ENCODE measurements at regions not wholly inside any gene's neighbourhood (a gene's known extent, or its start where the extent isn't known, plus 50 kb on each side); places are given as distances from the start of the nearest gene placed in this dataset.
A peak's percentile ranks its signal among the peaks of the same experiment; 100 is the strongest.

GRCh38 chr3:89845053-89845452, 737.6 kb downstream of the EPHA3 start:
- no peak for DNase-seq (ENCODE audit: insufficient read length, low spot score)
- TF ChIP-seq CTCF (IDR thresholded peaks at IDR 0.05; ENCODE audit: insufficient read depth, missing control alignments), result no peak
- no peak for FAIRE-seq

GRCh38 chr3:89847955-89848354, 740.5 kb downstream of the EPHA3 start:
- FAIRE-seq, result no peak
- no peak for DNase-seq (ENCODE audit: insufficient read length, low spot score)
- TF ChIP-seq CTCF (IDR thresholded peaks at IDR 0.05; ENCODE audit: insufficient read depth, missing control alignments), result no peak

- TF ChIP-seq CTCF (IDR thresholded peaks at IDR 0.05; ENCODE audit: insufficient read depth, missing control alignments), result peak; percentile 87
- DNase-seq (ENCODE audit: insufficient read length, low spot score) (peak; percentile 15), FAIRE-seq (no peak)
Measured at GRCh38 chr3:89851974-89852621, 744.7 kb downstream of the EPHA3 start.

- DNase-seq (ENCODE audit: insufficient read length, low spot score) (no peak), FAIRE-seq (no peak)
- TF ChIP-seq CTCF (IDR thresholded peaks at IDR 0.05; ENCODE audit: insufficient read depth, missing control alignments), result no peak
Measured at GRCh38 chr3:89859757-89860156, 752.3 kb downstream of the EPHA3 start.

GRCh38 chr3:89867286-89867685, 759.9 kb downstream of the EPHA3 start:
- no peak for TF ChIP-seq CTCF (IDR thresholded peaks at IDR 0.05; ENCODE audit: insufficient read depth, missing control alignments)
- DNase-seq (ENCODE audit: insufficient read length, low spot score), result no peak
- FAIRE-seq, result no peak

- DNase-seq (ENCODE audit: insufficient read length, low spot score) (no peak), FAIRE-seq (no peak)
- TF ChIP-seq CTCF (IDR thresholded peaks at IDR 0.05; ENCODE audit: insufficient read depth, missing control alignments), result no peak
Measured at GRCh38 chr3:89876116-89876515, 768.7 kb downstream of the EPHA3 start.

- no peak for TF ChIP-seq CTCF (IDR thresholded peaks at IDR 0.05; ENCODE audit: insufficient read depth, missing control alignments)
- FAIRE-seq (no peak), DNase-seq (ENCODE audit: insufficient read length, low spot score) (no peak)
Measured at GRCh38 chr3:89877230-89877629, 769.8 kb downstream of the EPHA3 start.

All from D721Med (cell line).